HG03442 (cell line): ENCODE measurements at regions not wholly inside any gene's neighbourhood (a gene's known extent, or its start where the extent isn't known, plus 50 kb on each side); places are given as distances from the start of the nearest gene placed in this dataset.

Experiments used
- ATAC-seq: cut with Tn5 transposase; IDR thresholded peaks from one replicate; pipeline ENCODE4 v1.9.1; 2021; ENCODE audit warnings: mild to moderate bottlenecking, moderate library complexity; ENCODE audit not compliant: unreplicated experiment

DNA sequence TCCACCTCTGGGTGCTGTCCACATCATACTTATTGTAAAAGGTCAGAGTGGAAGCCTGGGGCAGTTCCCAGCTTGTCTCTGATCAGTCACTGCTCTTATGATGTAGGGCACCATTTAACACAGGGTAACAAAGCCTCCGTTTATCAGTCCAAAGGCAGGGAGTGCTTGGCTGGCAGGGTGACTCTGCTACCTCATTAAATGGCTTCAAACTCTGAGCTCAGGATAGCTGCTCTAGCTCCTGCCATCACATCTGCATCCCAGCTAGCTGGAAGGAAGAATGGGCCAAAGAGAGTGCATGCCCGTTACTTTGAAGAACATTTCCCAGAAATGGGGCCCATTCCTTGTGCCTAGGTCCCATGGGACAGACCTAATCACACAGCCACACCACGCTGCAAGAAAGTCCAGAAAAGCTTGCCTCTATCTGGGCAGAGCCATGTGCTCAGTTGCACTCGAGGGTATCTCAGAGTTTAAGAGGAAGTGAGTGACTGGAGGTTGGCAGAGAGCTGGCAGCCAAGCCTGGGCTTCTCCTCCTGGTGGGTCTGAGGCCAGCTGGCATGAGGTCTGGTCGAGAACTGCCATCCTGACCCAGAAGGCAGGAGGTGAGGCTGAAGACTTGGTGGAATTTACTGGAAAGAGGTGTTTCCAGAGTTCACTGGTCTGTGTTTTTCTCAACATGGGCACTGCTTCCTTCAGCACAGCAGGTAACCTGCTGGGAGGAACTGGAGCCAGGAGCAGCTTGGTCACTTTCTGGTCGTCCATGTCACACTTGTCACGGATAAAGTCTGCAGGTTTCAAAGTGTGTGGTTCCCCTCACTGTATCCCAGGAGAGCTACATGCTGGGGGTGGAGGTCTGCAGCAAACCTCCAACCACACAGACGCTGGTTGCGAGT lies 935.7 kb downstream of the BRD1 start:
- no peak for ATAC-seq

- ATAC-seq: no peak
These were observed 936.7 kb downstream of the BRD1 start for GRCh38 chr22:48890693-48891554.

DNA sequence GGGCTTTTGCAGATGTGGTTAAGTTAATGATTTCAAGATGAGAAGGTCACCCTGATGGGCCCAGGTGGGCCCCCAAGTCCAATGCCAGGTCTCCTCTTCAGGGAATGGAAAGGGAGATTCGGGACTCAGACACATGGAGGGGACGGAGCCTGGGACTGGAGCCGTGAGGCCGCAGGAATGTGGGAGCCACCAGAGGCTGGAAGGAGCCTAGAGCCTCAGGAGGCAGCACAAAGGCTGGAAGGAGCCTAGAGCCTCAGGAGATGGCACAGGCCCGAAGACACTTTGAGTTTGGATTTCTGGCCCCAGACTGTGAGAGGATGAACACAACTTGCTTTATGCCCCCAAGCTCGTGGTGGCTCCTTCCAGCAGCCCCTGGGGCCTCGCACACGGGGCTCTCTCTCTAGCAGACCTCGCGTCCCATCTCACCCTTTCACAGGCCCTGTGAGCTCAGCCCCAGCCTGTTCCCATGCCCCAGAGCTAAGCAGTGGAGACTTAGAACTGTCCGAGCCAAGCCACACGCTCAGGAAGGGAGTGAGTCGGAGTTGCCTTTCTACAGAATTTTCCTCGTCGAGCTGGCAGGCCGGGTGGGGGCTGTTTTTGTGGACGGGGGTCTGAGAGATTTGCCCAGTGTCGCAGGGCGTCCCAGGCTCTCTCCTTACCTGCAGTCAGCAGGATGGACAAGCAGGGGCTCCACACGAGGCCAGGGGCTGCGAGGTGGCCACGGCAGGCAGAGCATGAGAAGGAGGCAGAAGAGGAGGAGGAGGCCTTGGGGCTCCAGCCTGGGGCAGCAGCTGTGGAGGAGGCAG lies 937.6 kb downstream of the BRD1 start:
- ATAC-seq: no peak

DNA sequence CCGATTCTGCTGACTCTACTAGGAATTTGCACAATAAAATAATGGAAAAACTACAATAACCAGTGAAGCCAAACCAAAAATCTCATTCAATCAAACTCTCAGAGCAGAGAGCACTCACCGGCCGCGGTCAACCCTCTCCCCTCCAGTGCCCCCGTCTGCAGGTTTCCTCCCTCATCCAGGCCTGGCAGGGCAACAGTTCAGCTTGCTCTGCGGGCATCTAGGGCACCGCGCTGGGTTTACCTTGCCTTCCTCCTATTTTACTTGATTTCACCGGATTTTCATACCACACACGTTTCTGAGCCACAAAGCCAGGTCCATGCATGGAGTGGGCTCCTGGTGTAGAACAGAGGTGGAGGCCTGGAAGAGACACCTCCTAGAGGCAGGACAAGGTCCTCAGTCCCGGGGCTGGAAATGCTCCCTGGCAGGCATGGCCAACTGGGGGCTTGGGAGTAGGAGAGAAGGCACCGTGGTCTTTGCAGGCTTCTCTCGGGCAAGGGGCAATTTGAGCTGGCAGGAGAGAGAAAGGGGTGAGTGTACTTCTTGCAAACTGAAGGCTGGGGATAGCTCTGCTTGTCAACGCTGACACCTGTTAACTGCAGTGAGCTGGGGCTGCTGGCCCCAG lies 938.4 kb downstream of the BRD1 start:
- ATAC-seq: no peak

- ATAC-seq: no peak
These were observed 939.0 kb downstream of the BRD1 start for GRCh38 chr22:48888466-48889208.

DNA sequence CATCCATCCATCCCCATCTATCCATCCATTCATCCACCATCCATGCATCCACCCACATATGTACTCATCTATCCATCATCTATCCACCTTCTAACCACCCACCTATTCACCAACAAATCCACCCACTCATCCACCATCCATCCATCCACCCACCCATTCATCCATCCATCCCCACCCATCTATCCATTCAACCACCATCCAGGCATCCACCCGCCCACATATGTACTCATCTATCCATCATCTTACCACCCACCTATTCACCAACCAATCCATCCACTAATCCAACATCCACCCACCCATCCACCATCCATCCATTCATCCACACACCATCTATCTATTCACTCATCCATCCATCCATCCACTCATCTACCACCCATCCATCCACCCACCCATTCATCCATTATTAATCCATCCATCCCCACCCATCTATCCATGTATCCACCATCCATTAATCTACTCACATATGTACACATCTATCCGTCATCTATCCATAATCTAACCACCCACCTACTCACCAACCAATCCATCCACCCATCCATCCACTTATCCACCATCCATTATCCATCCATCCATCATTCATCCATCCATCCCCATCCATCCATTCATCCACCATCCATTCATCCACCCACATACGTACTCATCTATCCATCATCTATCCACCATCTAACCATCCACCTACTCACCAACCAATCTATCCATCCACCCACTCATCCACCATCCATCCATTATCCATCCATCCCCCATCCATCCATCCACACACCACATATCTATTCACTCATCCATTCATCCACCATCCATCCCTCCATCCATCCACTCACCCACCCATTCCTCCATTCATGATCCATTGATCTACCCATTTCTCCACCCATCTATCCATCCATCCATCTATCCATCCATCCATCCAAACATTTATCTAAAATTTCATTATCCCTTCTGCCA lies 940.0 kb downstream of the BRD1 start:
- ATAC-seq: no peak

GRCh38 chr22:48886604-48887393 lies 940.9 kb downstream of the BRD1 start:
- ATAC-seq: no peak

- no peak for ATAC-seq
These were observed 941.8 kb downstream of the BRD1 start for GRCh38 chr22:48885919-48886305.

- no peak for ATAC-seq
These were observed 942.3 kb downstream of the BRD1 start for GRCh38 chr22:48885271-48885918.

GRCh38 chr22:48884786-48885185 lies 942.9 kb downstream of the BRD1 start:
- ATAC-seq: no peak

- ATAC-seq: no peak
These were observed 943.3 kb downstream of the BRD1 start for GRCh38 chr22:48884324-48884723.

GRCh38 chr22:48883211-48883960 lies 944.3 kb downstream of the BRD1 start:
- ATAC-seq: no peak

DNA sequence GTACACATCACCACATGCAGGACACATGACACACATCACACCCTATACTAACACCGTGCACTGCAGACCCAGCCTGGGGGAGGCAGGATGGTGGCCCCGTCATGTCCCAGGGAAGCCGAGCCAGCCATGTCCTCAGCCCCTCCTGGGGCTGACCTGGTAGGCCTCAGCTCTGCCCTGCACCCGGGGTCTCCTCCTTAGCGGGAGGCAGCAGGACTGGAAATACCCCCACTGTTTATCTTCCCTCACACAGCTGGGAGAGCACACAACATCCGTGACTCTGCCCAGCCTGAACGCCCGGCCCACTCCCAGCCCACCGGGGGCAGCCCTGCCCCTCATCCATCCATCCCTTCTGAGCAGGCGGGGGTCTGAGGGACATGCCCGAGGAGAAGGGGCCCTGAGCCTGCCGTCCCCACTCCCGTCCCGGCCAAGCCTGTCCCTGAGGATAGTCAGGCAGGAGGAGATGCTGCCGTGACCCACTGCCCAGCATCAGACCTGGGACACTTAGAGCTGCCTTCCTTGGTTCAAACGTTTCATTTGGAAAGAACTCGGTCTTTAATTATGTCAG lies 945.0 kb downstream of the BRD1 start:
- ATAC-seq: no peak

GRCh38 chr22:48881326-48881980 lies 946.2 kb downstream of the BRD1 start:
- ATAC-seq: no peak

- ATAC-seq: no peak
These were observed 946.9 kb downstream of the BRD1 start for GRCh38 chr22:48880749-48881148.

DNA sequence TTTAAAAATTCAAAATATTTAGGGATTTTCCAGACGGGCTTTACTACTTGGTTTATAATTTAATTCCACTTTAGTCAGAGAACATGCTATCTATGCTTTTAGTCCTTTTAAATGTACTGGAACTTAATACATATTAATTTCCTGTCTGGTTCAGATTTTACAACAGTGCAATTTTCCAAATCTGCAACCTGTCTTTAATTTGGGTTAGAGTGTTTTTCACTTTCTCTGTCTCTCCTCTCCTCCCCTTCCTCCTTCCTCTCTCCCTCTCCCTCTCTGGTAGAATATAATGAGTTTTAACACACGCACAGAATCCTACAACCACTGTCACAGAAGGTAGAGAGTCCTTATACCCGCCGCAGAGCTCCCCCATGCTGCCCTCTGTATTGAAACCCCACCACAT lies 950.7 kb downstream of the BRD1 start:
- ATAC-seq: no peak
